Keratinocyte (primary cell): ENCODE measurements at regions not wholly inside any gene's neighbourhood (a gene's known extent, or its start where the extent isn't known, plus 50 kb on each side); places are given as distances from the start of the nearest gene placed in this dataset.

ENCODE experiments used
- DNase-seq: peaks from one replicate; pipeline ENCODE4 v3.0.0-alpha.2; 2011; ENCODE audit warnings: low read depth, missing footprints, low spot score
- FAIRE-seq: peaks from 2 replicates; lab custom pipeline; 2011; peaks lifted over from hg19 to GRCh38; lab: Jason Lieb, UNC
- H2AFZ ChIP-seq: 2 replicates; pipeline ENCODE4 v1.6.0; 2012; ENCODE audit warnings: low read length, control low read depth, inconsistent platforms; ENCODE audit not compliant: control insufficient read depth
- H3K27ac ChIP-seq: 2 replicates; pipeline ENCODE4 v1.5.1; 2011; ENCODE audit warnings: low read length; ENCODE audit not compliant: control insufficient read depth, insufficient read depth
- H3K27me3 ChIP-seq: 3 replicates; pipeline ENCODE4 v1.6.0; 2011; ENCODE audit warnings: low read length; ENCODE audit not compliant: control insufficient read depth, insufficient read depth; ENCODE audit errors: extremely low read depth
- H3K36me3 ChIP-seq, 2 experiments: 2 replicates in 1 of 2; 3 replicates in 1 of 2; pipeline ENCODE4 v1.5.1; 2011; ENCODE audit warnings: low read length in 2 of 2, mild to moderate bottlenecking in 1 of 2; ENCODE audit not compliant: control insufficient read depth in 2 of 2, insufficient read depth in 2 of 2; ENCODE audit errors: extremely low read depth in 1 of 2
- H3K4me1 ChIP-seq: 3 replicates; pipeline ENCODE4 v1.5.1; 2011; ENCODE audit warnings: low read length; ENCODE audit not compliant: control insufficient read depth, insufficient read depth; ENCODE audit errors: extremely low read depth
- H3K4me2 ChIP-seq: 3 replicates; pipeline ENCODE4 v1.6.0; 2011; ENCODE audit warnings: low read depth, low read length; ENCODE audit not compliant: control insufficient read depth, insufficient read depth; ENCODE audit errors: extremely low read depth
- H3K4me3 ChIP-seq, 3 experiments: fragments of 200-600 bp in 1 of 3; sonication (generic) in 1 of 3; 2 replicates in 2 of 3; 3 replicates in 1 of 3; pipeline ENCODE4 v1.5.1; 2011 to 2016; ENCODE audit warnings: low read length in 3 of 3, mild to moderate bottlenecking in 3 of 3, control low read depth in 2 of 3, inconsistent platforms in 1 of 3, low read depth in 1 of 3, mixed read lengths in 1 of 3, mixed run types in 1 of 3, moderate library complexity in 1 of 3; ENCODE audit not compliant: control insufficient read depth in 2 of 3, insufficient read depth in 2 of 3; ENCODE audit errors: extremely low read depth in 1 of 3
- H3K79me2 ChIP-seq: 2 replicates; pipeline ENCODE4 v1.6.0; 2012; ENCODE audit warnings: low read length; ENCODE audit not compliant: control insufficient read depth, insufficient read depth
- H3K9ac ChIP-seq: 3 replicates; pipeline ENCODE4 v1.6.0; 2011; ENCODE audit warnings: low read length; ENCODE audit not compliant: control insufficient read depth, insufficient read depth; ENCODE audit errors: extremely low read depth
- H3K9me1 ChIP-seq: 3 replicates; pipeline ENCODE4 v1.6.0; 2011; ENCODE audit warnings: low read length; ENCODE audit not compliant: control insufficient read depth, insufficient read depth; ENCODE audit errors: extremely low read depth
- H3K9me3 ChIP-seq: 2 replicates; pipeline ENCODE4 v1.5.1; 2012; ENCODE audit warnings: low read depth, low read length; ENCODE audit not compliant: control insufficient read depth
- H4K20me1 ChIP-seq: 3 replicates; pipeline ENCODE4 v1.6.0; 2011; ENCODE audit warnings: low read length; ENCODE audit not compliant: control insufficient read depth, insufficient read depth; ENCODE audit errors: extremely low read depth
- EZH2 ChIP-seq: IDR thresholded peaks from one replicate; pipeline ENCODE4 v1.6.1; 2012; ENCODE audit warnings: inconsistent platforms, mild to moderate bottlenecking, low read length, moderate library complexity
- dilution Hi-C: fragments of 300-500 bp; cut with MboI; formaldehyde crosslinking; loops from one replicate; pipeline ENCODE4 v1.7.0; 2020; ENCODE audit warnings: low sequenced_read_pairs; ENCODE audit not compliant: extremely low pct_ligation_motif_present
- TF ChIP-seq, protein P1 (sequence below), 3 experiments: IDR thresholded peaks in 1 of 3; conservative IDR thresholded peaks in 1 of 3; optimal IDR thresholded peaks in 1 of 3; 2 replicates in 2 of 3; 3 replicates in 1 of 3; pipeline versions ENCODE3 to v1.5.1; 2011; ENCODE audit warnings: low read length in 3 of 3, mild to moderate bottlenecking in 3 of 3, moderate library complexity in 2 of 3, control low read depth in 1 of 3, inconsistent platforms in 1 of 3; ENCODE audit not compliant: insufficient read depth in 2 of 3; ENCODE audit errors: extremely low read depth in 1 of 3

DNA sequence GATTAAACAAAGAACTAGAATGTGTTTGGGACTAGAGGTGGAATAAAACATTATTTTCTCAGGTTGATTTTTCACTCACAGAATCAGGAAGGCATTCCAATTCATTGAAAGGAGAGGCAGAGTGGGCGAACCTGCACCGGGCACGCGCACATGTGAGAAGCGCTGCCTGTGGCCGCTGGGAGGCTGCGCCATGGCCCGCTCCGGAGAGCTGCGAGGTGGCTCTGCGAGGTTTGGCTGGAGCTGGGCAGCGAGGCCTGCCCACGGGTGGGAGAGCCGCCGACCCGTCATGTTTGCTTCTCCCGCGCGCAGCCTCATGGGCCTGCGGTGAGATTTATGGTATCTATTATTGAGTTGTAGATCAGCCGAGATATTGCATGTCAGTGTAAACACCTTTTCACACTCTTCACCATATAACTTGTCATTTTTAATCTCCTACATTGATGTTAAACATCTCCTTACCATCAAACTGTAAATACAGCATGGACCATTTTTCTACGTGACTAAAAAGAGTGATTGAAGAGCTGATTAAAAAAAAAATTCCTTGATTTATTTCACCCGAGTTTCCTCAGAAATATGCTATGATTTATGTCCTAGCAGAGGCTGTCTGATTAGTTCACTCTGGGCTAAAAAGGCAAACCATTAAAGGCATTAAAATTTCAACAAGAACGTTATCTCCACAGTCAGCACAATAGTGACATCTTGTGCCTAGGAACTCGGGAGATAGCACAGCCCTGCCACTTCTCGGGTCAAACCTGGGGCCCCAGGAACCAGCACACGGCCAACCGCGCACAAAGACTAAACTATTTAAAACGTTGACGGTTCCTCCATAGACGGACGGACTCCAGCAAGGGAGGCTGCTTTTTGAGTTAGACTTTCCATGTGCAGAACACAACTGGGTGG, 96.6 kb upstream of the RNF32 start:
- no peak for TF ChIP-seq EZH2
- TF ChIP-seq, protein P1, sequence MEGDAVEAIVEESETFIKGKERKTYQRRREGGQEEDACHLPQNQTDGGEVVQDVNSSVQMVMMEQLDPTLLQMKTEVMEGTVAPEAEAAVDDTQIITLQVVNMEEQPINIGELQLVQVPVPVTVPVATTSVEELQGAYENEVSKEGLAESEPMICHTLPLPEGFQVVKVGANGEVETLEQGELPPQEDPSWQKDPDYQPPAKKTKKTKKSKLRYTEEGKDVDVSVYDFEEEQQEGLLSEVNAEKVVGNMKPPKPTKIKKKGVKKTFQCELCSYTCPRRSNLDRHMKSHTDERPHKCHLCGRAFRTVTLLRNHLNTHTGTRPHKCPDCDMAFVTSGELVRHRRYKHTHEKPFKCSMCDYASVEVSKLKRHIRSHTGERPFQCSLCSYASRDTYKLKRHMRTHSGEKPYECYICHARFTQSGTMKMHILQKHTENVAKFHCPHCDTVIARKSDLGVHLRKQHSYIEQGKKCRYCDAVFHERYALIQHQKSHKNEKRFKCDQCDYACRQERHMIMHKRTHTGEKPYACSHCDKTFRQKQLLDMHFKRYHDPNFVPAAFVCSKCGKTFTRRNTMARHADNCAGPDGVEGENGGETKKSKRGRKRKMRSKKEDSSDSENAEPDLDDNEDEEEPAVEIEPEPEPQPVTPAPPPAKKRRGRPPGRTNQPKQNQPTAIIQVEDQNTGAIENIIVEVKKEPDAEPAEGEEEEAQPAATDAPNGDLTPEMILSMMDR (optimal IDR thresholded peaks at IDR 0.05 in 1 of 3, IDR thresholded peaks at IDR 0.05 in 1 of 3, conservative IDR thresholded peaks at IDR 0.05 in 1 of 3; ENCODE audit: extremely low read depth in 1 of 3, insufficient read depth in 2 of 3, low read length in 3 of 3) = no peak
- H3K4me2 ChIP-seq = no peak overlapping the region
- H3K36me3 ChIP-seq = no peaks in the 10 kb centered on the region
- no peak overlapping the region for H3K27ac ChIP-seq
- H3K9me1 ChIP-seq = no peaks in the 10 kb centered on the region
- H2AFZ ChIP-seq = no peak overlapping the region
- no peak overlapping the region for H3K4me3 ChIP-seq
- no peaks in the 10 kb centered on the region for H3K79me2 ChIP-seq
- H3K27me3 ChIP-seq = no peaks in the 10 kb centered on the region
- H3K9ac ChIP-seq = no peak overlapping the region
- H4K20me1 ChIP-seq = no peaks in the 10 kb centered on the region
- peaks cover 2% of the 10 kb centered on the region for H3K9me3 ChIP-seq
- H3K4me1 ChIP-seq = no peaks in the 10 kb centered on the region
- DNase-seq = no peak
- no peak for FAIRE-seq
- dilution Hi-C loops = no loop called here

DNA sequence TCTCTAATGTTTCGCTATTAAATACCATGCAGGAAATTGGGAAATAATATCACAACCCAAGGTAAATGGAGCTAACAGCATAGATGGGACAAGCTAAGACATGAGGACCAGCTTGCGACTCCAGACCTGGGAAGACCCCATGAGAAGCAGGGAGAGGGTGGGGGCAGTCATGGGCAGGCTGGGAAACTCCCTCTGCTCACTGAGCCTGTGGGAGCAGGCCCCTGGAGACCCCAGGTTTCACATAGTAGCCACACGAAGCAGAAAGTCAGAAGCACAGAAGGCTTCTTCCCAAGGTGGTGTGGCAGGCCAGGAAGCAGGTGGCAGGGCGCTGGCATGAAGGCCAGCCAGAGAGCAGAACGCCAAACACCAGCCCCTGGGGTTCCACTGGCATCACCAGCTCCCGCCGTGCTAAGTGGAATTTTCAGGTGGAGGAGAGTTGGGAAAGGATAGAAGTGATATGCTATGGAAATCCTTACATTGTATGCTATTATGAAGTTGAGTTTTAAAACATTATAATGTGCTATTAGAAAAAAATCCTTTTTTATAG, 99.9 kb upstream of the RNF32 start:
- Histone ChIP-seq H3K9me1 (no peaks in the 10 kb centered on the region), H3K9ac (no peak overlapping the region), H3K36me3 (no peaks in the 10 kb centered on the region), H4K20me1 (no peaks in the 10 kb centered on the region), H3K27ac (no peak overlapping the region), H3K79me2 (no peaks in the 10 kb centered on the region), H2AFZ (no peak overlapping the region), H3K27me3 (no peaks in the 10 kb centered on the region), H3K9me3 (peaks cover 2% of the 10 kb centered on the region), H3K4me2 (no peak overlapping the region), H3K4me1 (no peaks in the 10 kb centered on the region), H3K4me3 (no peak overlapping the region)
- dilution Hi-C loops = no loop called here
- DNase-seq (no peak), FAIRE-seq (no peak)
- TF ChIP-seq, protein P1 (optimal IDR thresholded peaks at IDR 0.05 in 1 of 3, IDR thresholded peaks at IDR 0.05 in 1 of 3, conservative IDR thresholded peaks at IDR 0.05 in 1 of 3; ENCODE audit: extremely low read depth in 1 of 3, insufficient read depth in 2 of 3, low read length in 3 of 3) = no peak
- no peak for TF ChIP-seq EZH2
